Gastroesophageal sphincter (tissue), 3 donors: ENCODE measurements at regions not wholly inside any gene's neighbourhood (a gene's known extent, or its start where the extent isn't known, plus 50 kb on each side); places are given as distances from the start of the nearest gene placed in this dataset.

Experiments used
- CTCF ChIP-seq, 4 experiments: fragments of 200-600 bp in 2 of 4; fragments of 450-650 bp in 2 of 4; sonication (generic) in 1 of 4; IDR thresholded peaks; one replicate each; pipeline ENCODE4 v1.5.1; 2017 to 2019; ENCODE audit warnings: antibody characterized with exemption in 4 of 4, mild to moderate bottlenecking in 2 of 4, moderate library complexity in 2 of 4
- EP300 ChIP-seq: sonication (generic); formaldehyde crosslinking; IDR thresholded peaks from one replicate; pipeline ENCODE4 v1.6.1; 2017; ENCODE audit warnings: antibody characterized with exemption, mild to moderate bottlenecking
- POLR2A ChIP-seq, 2 donors: fragments of 450-650 bp; IDR thresholded peaks; one replicate each; pipeline ENCODE4 v1.6.1; 2017; ENCODE audit warnings: antibody characterized with exemption in 2 of 2, mild to moderate bottlenecking in 2 of 2, moderate library complexity in 1 of 2
- POLR2AphosphoS5 ChIP-seq: sonication (generic); formaldehyde crosslinking; IDR thresholded peaks from one replicate; pipeline ENCODE4 v1.6.1; 2017; ENCODE audit warnings: antibody characterized with exemption

GRCh38 chr2:204108781-204109295 is 172.3 kb downstream of the ICOS start:
- TF ChIP-seq CTCF (IDR thresholded peaks at IDR 0.05) (no peak), POLR2AphosphoS5 (no peak), EP300 (no peak), POLR2A (IDR thresholded peaks at IDR 0.05) (no peak)
